ENCODE measurements at regions not wholly inside any gene's neighbourhood (a gene's known extent, or its start where the extent isn't known, plus 50 kb on each side); places are given as distances from the start of the nearest gene placed in this dataset.

- no peak for DNase-seq (ENCODE audit: low read depth in 2 of 2)
Measured at GRCh38 chr2:155810411-155810810, 522.1 kb downstream of the NR4A2 start.

- DNase-seq (ENCODE audit: low read depth in 2 of 2) = no peak
Measured at GRCh38 chr2:155802888-155803287, 529.6 kb downstream of the NR4A2 start.

GRCh38 chr2:155792666-155793065 is 539.9 kb downstream of the NR4A2 start:
- DNase-seq (ENCODE audit: low read depth in 2 of 2) = no peak

GRCh38 chr2:155770516-155770915 is 562.0 kb downstream of the NR4A2 start:
- no peak for DNase-seq (ENCODE audit: low read depth in 2 of 2)

- no peak for DNase-seq (ENCODE audit: low read depth in 2 of 2)
Measured at GRCh38 chr2:155766342-155767115, 566.0 kb downstream of the NR4A2 start.

- DNase-seq (ENCODE audit: low read depth in 2 of 2) = no peak
Measured at GRCh38 chr2:155755481-155755880, 577.0 kb downstream of the NR4A2 start.

GRCh38 chr2:155748131-155748530 is 584.4 kb downstream of the NR4A2 start:
- DNase-seq (ENCODE audit: low read depth in 2 of 2) = no peak

- DNase-seq (ENCODE audit: low read depth in 2 of 2) = no peak
Measured at GRCh38 chr2:155747531-155747930, 585.0 kb downstream of the NR4A2 start.

GRCh38 chr2:155733091-155733853 is 599.2 kb downstream of the NR4A2 start:
- DNase-seq (ENCODE audit: low read depth in 2 of 2) = no peak

GRCh38 chr2:155730804-155731203 is 601.7 kb downstream of the NR4A2 start:
- no peak for DNase-seq (ENCODE audit: low read depth in 2 of 2)

- no peak for DNase-seq (ENCODE audit: low read depth in 2 of 2)
Measured at GRCh38 chr2:155727187-155727895, 605.2 kb downstream of the NR4A2 start.

- DNase-seq (ENCODE audit: low read depth in 2 of 2) = no peak
Measured at GRCh38 chr2:155722290-155722689, 610.2 kb downstream of the NR4A2 start.

GRCh38 chr2:155715705-155716104 is 616.8 kb downstream of the NR4A2 start:
- DNase-seq (ENCODE audit: low read depth in 2 of 2) = no peak

GRCh38 chr2:155714983-155715382 is 617.5 kb downstream of the NR4A2 start:
- DNase-seq (ENCODE audit: low read depth in 2 of 2) = no peak

- no peak for DNase-seq (ENCODE audit: low read depth in 2 of 2)
Measured at GRCh38 chr2:155708071-155708470, 624.5 kb downstream of the NR4A2 start.

GRCh38 chr2:155703917-155704316 is 628.6 kb downstream of the NR4A2 start:
- DNase-seq (ENCODE audit: low read depth in 2 of 2) = no peak

GRCh38 chr2:155703048-155703447 is 629.5 kb downstream of the NR4A2 start:
- DNase-seq (ENCODE audit: low read depth in 2 of 2) = no peak

- DNase-seq (ENCODE audit: low read depth in 2 of 2) = no peak
Measured at GRCh38 chr2:155701721-155702120, 630.8 kb downstream of the NR4A2 start.

- no peak for DNase-seq (ENCODE audit: low read depth in 2 of 2)
Measured at GRCh38 chr2:155696571-155696970, 636.0 kb downstream of the NR4A2 start.

GRCh38 chr2:155695505-155695904 is 637.0 kb downstream of the NR4A2 start:
- no peak for DNase-seq (ENCODE audit: low read depth in 2 of 2)

GRCh38 chr2:155692856-155693255 is 639.7 kb downstream of the NR4A2 start:
- DNase-seq (ENCODE audit: low read depth in 2 of 2) = no peak

GRCh38 chr2:155692106-155692505 is 640.4 kb downstream of the NR4A2 start:
- DNase-seq (ENCODE audit: low read depth in 2 of 2) = no peak

Measured in dermis microvascular lymphatic vessel endothelial cell (primary cell).